OCI-LY1 (cell line): ENCODE measurements at regions not wholly inside any gene's neighbourhood (a gene's known extent, or its start where the extent isn't known, plus 50 kb on each side); places are given as distances from the start of the nearest gene placed in this dataset.

Source experiments
- EZH2 ChIP-seq: fragments of 200-600 bp; sonication (generic), shearing (Covaris generic); IDR thresholded peaks from 2 replicates; pipeline ENCODE4 v1.8.0; 2017; ENCODE audit warnings: borderline replicate concordance, mixed run types, mild to moderate bottlenecking, antibody characterized with exemption, low read length, moderate library complexity, mixed read lengths
- TF ChIP-seq, protein P1 (sequence below): fragments of 200-600 bp; sonication (generic), shearing (Covaris generic); IDR thresholded peaks from 2 replicates; pipeline ENCODE4 v1.5.1; 2017; ENCODE audit warnings: mild to moderate bottlenecking, antibody characterized with exemption, low read length, moderate library complexity, mixed read lengths

DNA sequence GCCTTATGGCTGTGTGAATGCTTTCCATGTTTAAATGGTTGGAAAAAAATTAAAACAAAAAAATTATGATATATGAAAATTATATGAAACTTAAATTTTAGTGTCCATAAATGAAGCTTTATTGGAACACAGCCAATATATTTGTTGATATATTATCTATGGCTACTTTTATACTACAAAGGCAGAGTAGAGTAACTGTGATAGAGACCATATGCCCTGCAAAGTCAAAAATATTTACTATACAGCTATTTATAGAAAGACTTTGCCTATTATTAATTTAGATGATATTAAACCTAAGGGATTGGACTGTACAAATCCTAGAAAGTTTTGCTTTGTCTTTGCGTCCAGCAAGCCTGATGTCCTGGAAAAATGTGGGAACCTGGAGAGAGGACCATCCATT, 518.3 kb upstream of the JAG1 start:
- TF ChIP-seq, protein P1, sequence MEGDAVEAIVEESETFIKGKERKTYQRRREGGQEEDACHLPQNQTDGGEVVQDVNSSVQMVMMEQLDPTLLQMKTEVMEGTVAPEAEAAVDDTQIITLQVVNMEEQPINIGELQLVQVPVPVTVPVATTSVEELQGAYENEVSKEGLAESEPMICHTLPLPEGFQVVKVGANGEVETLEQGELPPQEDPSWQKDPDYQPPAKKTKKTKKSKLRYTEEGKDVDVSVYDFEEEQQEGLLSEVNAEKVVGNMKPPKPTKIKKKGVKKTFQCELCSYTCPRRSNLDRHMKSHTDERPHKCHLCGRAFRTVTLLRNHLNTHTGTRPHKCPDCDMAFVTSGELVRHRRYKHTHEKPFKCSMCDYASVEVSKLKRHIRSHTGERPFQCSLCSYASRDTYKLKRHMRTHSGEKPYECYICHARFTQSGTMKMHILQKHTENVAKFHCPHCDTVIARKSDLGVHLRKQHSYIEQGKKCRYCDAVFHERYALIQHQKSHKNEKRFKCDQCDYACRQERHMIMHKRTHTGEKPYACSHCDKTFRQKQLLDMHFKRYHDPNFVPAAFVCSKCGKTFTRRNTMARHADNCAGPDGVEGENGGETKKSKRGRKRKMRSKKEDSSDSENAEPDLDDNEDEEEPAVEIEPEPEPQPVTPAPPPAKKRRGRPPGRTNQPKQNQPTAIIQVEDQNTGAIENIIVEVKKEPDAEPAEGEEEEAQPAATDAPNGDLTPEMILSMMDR: no peak
- no peak for TF ChIP-seq EZH2
